Left ventricle myocardium inferior (tissue), 1 donor: ENCODE measurements at regions not wholly inside any gene's neighbourhood (a gene's known extent, or its start where the extent isn't known, plus 50 kb on each side); places are given as distances from the start of the nearest gene placed in this dataset.
"Not testable (repeated sequence)": the region's sequence is repeated elsewhere in the genome, so short reads cannot be mapped to it uniquely, and the experiment has no call there.

Experiments
- DNase-seq: peaks from one replicate; pipeline ENCODE4 v3.0.0-alpha.2; 2020
- H3K27ac ChIP-seq: fragments of 200-600 bp; replicated peaks from 2 replicates; pipeline ENCODE4 v1.8.0; 2021
- H3K27me3 ChIP-seq: fragments of 200-600 bp; 2 replicates; pipeline ENCODE4 v1.8.0; 2021; ENCODE audit warnings: low read depth
- H3K36me3 ChIP-seq: fragments of 200-600 bp; 2 replicates; pipeline ENCODE4 v1.8.0; 2021
- H3K4me1 ChIP-seq: fragments of 200-600 bp; 2 replicates; pipeline ENCODE4 v1.8.0; 2021
- H3K4me3 ChIP-seq: fragments of 200-600 bp; 2 replicates; pipeline ENCODE4 v1.8.0; 2021; ENCODE audit warnings: mild to moderate bottlenecking, moderate library complexity
- H3K9me3 ChIP-seq: fragments of 200-600 bp; replicated peaks from 2 replicates; pipeline ENCODE4 v1.8.0; 2021
- CTCF ChIP-seq: fragments of 200-600 bp; IDR thresholded peaks from 2 replicates; pipeline ENCODE4 v1.8.0; 2021; ENCODE audit warnings: antibody characterized with exemption, mild to moderate bottlenecking, borderline replicate concordance
- intact Hi-C: fragments of 100-400 bp; cut with micrococcal nuclease; formaldehyde crosslinking; loops from one replicate; pipeline ENCODE4 v1.11.0; 2022
- donor health status: DM: no; HTN: yes; CAD: no; lungs with severe emphysema.

GRCh38 chr4:94141001-94141400 lies 66.7 kb upstream of the SMARCAD1 start:
- peaks cover 11% of the 10 kb centered on the region for H3K9me3 ChIP-seq
- no peak overlapping the region for H3K4me3 ChIP-seq
- no peak for TF ChIP-seq CTCF
- no peak overlapping the region for H3K27ac ChIP-seq
- no peaks in the 10 kb centered on the region for H3K4me1 ChIP-seq
- H3K27me3 ChIP-seq: no peaks in the 10 kb centered on the region
- DNase-seq: no peak
- H3K36me3 ChIP-seq: no peaks in the 10 kb centered on the region
- intact Hi-C loops: no loop called here

- DNase-seq, H3K4me3 ChIP-seq, intact Hi-C loops, H3K36me3 ChIP-seq, H3K27me3 ChIP-seq, H3K9me3 ChIP-seq, H3K27ac ChIP-seq, H3K4me1 ChIP-seq: not testable (repeated sequence)
These were observed 59.6 kb upstream of the SMARCAD1 start for GRCh38 chr4:94148052-94148451.

GRCh38 chr4:94152466-94152865 lies 55.2 kb upstream of the SMARCAD1 start:
- Histone ChIP-seq H3K9me3 (no peaks in the 10 kb centered on the region), H3K4me3 (no peak overlapping the region), H3K4me1 (no peaks in the 10 kb centered on the region), H3K36me3 (no peaks in the 10 kb centered on the region), H3K27ac (no peak overlapping the region), H3K27me3 (no peaks in the 10 kb centered on the region)
- intact Hi-C loops: no loop called here
- no peak for TF ChIP-seq CTCF
- no peak for DNase-seq

GRCh38 chr4:94155404-94155803 lies 52.3 kb upstream of the SMARCAD1 start:
- intact Hi-C loops, H3K27me3 ChIP-seq, H3K9me3 ChIP-seq, DNase-seq, H3K4me3 ChIP-seq, H3K36me3 ChIP-seq, H3K27ac ChIP-seq, H3K4me1 ChIP-seq: not testable (repeated sequence)

- H3K4me3 ChIP-seq: no peak overlapping the region
- H3K36me3 ChIP-seq: no peaks in the 10 kb centered on the region
- no peaks in the 10 kb centered on the region for H3K9me3 ChIP-seq
- H3K27ac ChIP-seq: no peak overlapping the region
- DNase-seq: no peak
- no peak for TF ChIP-seq CTCF
- no peaks in the 10 kb centered on the region for H3K27me3 ChIP-seq
- intact Hi-C loops: no loop called here
- no peaks in the 10 kb centered on the region for H3K4me1 ChIP-seq
These were observed 50.8 kb upstream of the SMARCAD1 start for GRCh38 chr4:94156826-94157225.
